ENCODE measurements at regions not wholly inside any gene's neighbourhood (a gene's known extent, or its start where the extent isn't known, plus 50 kb on each side); places are given as distances from the start of the nearest gene placed in this dataset.

DNA sequence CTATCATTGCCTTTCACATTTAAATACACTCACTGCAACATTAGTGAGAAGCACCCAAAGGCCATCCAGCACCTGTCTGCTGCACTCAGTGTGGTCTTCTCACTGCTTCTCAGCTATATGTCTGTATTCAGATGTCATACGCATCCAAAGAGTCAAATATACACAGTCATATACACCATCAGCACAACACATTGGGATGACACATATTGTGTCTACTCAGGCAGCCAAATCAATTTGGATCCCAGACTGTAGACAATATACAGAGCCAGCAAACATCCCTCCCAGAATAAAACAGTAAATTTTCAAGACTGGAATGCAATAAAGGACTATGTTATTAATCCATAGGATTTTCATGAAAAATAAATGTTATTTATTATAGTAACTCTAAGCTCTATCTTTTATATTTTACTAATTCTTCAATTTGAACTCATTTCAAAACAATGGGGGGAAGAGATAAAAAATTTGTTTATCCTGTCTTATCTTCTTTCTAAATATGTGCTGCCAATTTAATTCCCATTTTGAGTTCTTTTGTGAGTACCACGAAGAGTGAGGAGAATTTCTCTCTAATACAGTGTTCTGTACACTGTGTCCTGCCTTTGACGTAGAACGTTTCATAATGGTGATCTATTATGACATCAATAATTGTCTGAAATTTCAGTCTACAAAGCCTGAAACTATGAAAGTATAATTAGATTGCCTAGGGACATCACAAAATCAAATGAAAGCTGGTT is 602.2 kb upstream of the CXADR start:
- intact Hi-C loops (cut with DNase I), result no loop called here
- Histone ChIP-seq H3K36me3 (ENCODE audit: control insufficient read depth in 2 of 3, insufficient read depth in 3 of 3, low read length in 3 of 3) (no peaks in the 10 kb centered on the region), H3K9me3 (ENCODE audit: control insufficient read depth in 2 of 3, insufficient read depth in 1 of 3, low read length in 3 of 3) (no peaks in the 10 kb centered on the region), H3K4me1 (ENCODE audit: control insufficient read depth in 2 of 3, insufficient read depth in 2 of 3, low read depth in 1 of 3, low read length in 3 of 3) (no peaks in the 10 kb centered on the region), H3K27me3 (ENCODE audit: control insufficient read depth, insufficient read depth, low read length) (no peaks in the 10 kb centered on the region), H3K27ac (ENCODE audit: low read depth in 2 of 2, low read length in 2 of 2) (no peak overlapping the region), H3K4me3 (ENCODE audit: low read length in 3 of 3) (no peak overlapping the region), H3K9ac (ENCODE audit: low read length in 3 of 3) (no peak overlapping the region)
- DNase-seq (no peak), FAIRE-seq (no peak)
- TF ChIP-seq, protein P1, sequence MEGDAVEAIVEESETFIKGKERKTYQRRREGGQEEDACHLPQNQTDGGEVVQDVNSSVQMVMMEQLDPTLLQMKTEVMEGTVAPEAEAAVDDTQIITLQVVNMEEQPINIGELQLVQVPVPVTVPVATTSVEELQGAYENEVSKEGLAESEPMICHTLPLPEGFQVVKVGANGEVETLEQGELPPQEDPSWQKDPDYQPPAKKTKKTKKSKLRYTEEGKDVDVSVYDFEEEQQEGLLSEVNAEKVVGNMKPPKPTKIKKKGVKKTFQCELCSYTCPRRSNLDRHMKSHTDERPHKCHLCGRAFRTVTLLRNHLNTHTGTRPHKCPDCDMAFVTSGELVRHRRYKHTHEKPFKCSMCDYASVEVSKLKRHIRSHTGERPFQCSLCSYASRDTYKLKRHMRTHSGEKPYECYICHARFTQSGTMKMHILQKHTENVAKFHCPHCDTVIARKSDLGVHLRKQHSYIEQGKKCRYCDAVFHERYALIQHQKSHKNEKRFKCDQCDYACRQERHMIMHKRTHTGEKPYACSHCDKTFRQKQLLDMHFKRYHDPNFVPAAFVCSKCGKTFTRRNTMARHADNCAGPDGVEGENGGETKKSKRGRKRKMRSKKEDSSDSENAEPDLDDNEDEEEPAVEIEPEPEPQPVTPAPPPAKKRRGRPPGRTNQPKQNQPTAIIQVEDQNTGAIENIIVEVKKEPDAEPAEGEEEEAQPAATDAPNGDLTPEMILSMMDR (IDR thresholded peaks at IDR 0.05; ENCODE audit: borderline replicate concordance, extremely low read depth, insufficient read depth), result no peak

DNA sequence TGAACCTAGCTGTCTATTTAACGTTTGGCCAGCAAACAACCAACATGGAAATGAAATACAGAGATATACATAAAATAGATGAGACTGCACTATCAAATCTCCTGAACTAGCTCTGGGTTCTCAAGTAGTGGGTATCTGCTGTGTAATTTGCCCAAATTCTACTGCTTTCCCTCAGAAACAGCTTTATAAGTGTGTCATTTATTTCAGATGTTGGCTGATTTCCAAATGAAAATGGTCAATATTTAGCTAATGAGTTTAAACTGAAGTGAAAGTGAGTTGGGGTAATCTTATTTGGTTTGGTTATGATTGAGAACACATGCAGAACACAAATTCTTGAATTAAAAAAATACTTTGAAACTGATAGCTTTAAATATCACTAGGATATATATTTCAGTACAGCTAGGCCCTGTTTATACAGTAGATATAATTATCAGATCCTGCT is 601.7 kb upstream of the CXADR start:
- no peak overlapping the region for H3K27ac ChIP-seq (ENCODE audit: low read depth in 2 of 2, low read length in 2 of 2)
- DNase-seq (no peak), FAIRE-seq (no peak)
- no peaks in the 10 kb centered on the region for H3K36me3 ChIP-seq (ENCODE audit: control insufficient read depth in 2 of 3, insufficient read depth in 3 of 3, low read length in 3 of 3)
- no peaks in the 10 kb centered on the region for H3K4me1 ChIP-seq (ENCODE audit: control insufficient read depth in 2 of 3, insufficient read depth in 2 of 3, low read depth in 1 of 3, low read length in 3 of 3)
- intact Hi-C loops (cut with DNase I), result no loop called here
- no peak overlapping the region for H3K9ac ChIP-seq (ENCODE audit: low read length in 3 of 3)
- H3K27me3 ChIP-seq (ENCODE audit: control insufficient read depth, insufficient read depth, low read length), result no peaks in the 10 kb centered on the region
- TF ChIP-seq, protein P1 (IDR thresholded peaks at IDR 0.05; ENCODE audit: borderline replicate concordance, extremely low read depth, insufficient read depth), result no peak
- no peaks in the 10 kb centered on the region for H3K9me3 ChIP-seq (ENCODE audit: control insufficient read depth in 2 of 3, insufficient read depth in 1 of 3, low read length in 3 of 3)
- H3K4me3 ChIP-seq (ENCODE audit: low read length in 3 of 3), result no peak overlapping the region

DNA sequence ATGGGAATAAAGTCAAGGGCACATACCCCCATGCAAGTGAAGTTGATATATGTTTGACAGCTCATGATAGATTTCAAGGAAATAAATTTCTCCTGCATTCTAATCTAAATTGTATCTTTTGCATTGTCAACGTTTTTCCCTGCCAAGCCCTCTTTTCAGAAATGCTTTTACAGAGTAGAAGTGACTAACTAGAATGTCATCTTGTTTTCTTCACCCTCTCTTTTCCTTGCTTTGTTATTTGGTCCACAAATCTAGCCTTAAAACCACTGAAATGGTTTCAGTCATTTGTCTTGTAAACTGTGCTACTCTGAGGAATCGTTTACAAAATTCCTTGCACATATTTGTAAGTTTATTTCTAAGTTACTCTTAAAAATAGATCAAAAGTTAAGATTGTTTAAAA is 600.8 kb upstream of the CXADR start:
- intact Hi-C loops (cut with DNase I), result no loop called here
- TF ChIP-seq, protein P1 (IDR thresholded peaks at IDR 0.05; ENCODE audit: borderline replicate concordance, extremely low read depth, insufficient read depth), result no peak
- Histone ChIP-seq H3K9me3 (ENCODE audit: control insufficient read depth in 2 of 3, insufficient read depth in 1 of 3, low read length in 3 of 3) (no peaks in the 10 kb centered on the region), H3K4me1 (ENCODE audit: control insufficient read depth in 2 of 3, insufficient read depth in 2 of 3, low read depth in 1 of 3, low read length in 3 of 3) (no peaks in the 10 kb centered on the region), H3K27me3 (ENCODE audit: control insufficient read depth, insufficient read depth, low read length) (no peaks in the 10 kb centered on the region), H3K4me3 (ENCODE audit: low read length in 3 of 3) (no peak overlapping the region), H3K27ac (ENCODE audit: low read depth in 2 of 2, low read length in 2 of 2) (no peak overlapping the region), H3K9ac (ENCODE audit: low read length in 3 of 3) (no peak overlapping the region), H3K36me3 (ENCODE audit: control insufficient read depth in 2 of 3, insufficient read depth in 3 of 3, low read length in 3 of 3) (no peaks in the 10 kb centered on the region)
- FAIRE-seq (no peak), DNase-seq (no peak)

DNA sequence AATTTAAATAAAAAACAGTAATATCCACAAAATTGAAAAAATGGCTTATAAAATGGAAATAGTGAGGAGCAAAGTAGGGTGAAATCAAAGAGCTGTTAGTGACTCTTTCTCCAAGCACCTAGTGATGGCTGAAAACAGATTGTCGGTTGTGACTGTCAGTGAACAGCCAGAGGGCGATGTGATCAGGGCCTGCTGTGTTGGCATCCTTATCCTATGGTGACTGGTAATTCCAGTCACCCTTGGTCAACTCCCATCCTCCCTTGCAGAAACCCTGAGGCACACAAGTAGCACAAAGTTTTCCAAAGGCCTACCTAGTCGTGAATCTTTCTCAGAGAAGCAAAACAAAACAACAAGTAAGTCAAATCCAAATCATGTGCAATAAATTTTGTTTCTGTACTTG is 599.8 kb upstream of the CXADR start:
- Histone ChIP-seq H3K36me3 (ENCODE audit: control insufficient read depth in 2 of 3, insufficient read depth in 3 of 3, low read length in 3 of 3) (no peaks in the 10 kb centered on the region), H3K4me1 (ENCODE audit: control insufficient read depth in 2 of 3, insufficient read depth in 2 of 3, low read depth in 1 of 3, low read length in 3 of 3) (no peaks in the 10 kb centered on the region), H3K4me3 (ENCODE audit: low read length in 3 of 3) (no peak overlapping the region), H3K27ac (ENCODE audit: low read depth in 2 of 2, low read length in 2 of 2) (no peak overlapping the region), H3K27me3 (ENCODE audit: control insufficient read depth, insufficient read depth, low read length) (no peaks in the 10 kb centered on the region), H3K9me3 (ENCODE audit: control insufficient read depth in 2 of 3, insufficient read depth in 1 of 3, low read length in 3 of 3) (no peaks in the 10 kb centered on the region), H3K9ac (ENCODE audit: low read length in 3 of 3) (no peak overlapping the region)
- no peak for FAIRE-seq
- TF ChIP-seq, protein P1 (IDR thresholded peaks at IDR 0.05; ENCODE audit: borderline replicate concordance, extremely low read depth, insufficient read depth), result no peak
- intact Hi-C loops (cut with DNase I), result no loop called here
- peak in 2 of 5 donors; percentile 3 to 4 for DNase-seq
